ENCODE measurements at regions not wholly inside any gene's neighbourhood (a gene's known extent, or its start where the extent isn't known, plus 50 kb on each side); places are given as distances from the start of the nearest gene placed in this dataset.

DNA sequence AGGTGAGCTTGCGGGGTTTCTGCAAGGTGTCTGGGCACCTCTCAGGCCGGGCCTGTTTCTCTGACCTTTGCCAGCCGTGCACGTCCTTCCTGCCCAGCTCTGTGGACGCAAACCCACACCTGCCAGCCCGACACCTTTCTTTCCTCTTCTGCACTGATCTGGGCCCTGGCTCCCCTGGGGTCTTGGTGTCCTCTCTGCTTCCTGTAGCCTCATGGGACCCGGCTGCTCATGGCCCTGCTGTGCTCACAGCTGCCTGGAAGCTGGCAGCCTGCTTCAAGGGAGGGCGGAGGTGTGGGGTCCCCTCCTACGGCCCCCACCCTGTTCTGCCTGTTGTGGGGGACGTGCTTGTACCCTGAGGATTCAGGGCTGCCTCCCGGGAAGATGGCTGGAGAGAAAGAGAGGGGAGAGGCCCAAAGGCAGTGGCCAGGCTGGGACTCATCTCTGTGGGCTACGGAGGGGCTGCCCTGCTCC, 342.4 kb downstream of the SEC14L1 start:
- TF ChIP-seq, protein P1, sequence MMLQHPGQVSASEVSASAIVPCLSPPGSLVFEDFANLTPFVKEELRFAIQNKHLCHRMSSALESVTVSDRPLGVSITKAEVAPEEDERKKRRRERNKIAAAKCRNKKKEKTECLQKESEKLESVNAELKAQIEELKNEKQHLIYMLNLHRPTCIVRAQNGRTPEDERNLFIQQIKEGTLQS (IDR thresholded peaks at IDR 0.05): no peak
- TF ChIP-seq RAD21 (IDR thresholded peaks at IDR 0.05): no peak

Measured in liver (tissue), 2 donors.